ENCODE measurements at regions not wholly inside any gene's neighbourhood (a gene's known extent, or its start where the extent isn't known, plus 50 kb on each side); places are given as distances from the start of the nearest gene placed in this dataset.

DNA sequence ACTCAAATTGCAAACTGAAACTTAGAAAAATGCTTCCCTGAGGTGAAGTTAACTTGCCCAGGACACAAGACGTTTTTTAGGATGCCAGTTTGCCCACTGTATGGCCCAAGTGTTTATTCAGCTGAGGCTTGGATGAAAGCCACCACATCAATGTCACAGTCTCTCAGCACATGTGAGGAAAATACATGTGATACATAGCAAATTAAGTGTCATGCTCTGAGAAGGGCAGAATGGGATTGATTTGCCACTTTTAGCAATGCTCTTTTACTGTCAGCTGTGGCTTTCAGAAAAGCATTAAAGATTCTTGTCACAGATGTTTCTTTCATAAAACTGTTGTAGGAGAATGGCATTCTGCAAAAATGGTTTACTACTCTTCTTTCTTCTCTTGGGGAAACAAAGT lies 165.5 kb downstream of the ZIC1 start:
- WGBS, 2 donors = 42 to 77% methylated on average over 1 of the region's 1 CpG
- H3K27me3 ChIP-seq = no peaks in the 10 kb centered on the region
- DNase-seq = no peak
- TF ChIP-seq POLR2A (IDR thresholded peaks at IDR 0.05) = no peak
- TF ChIP-seq CTCF (IDR thresholded peaks at IDR 0.05) = no peak
- no peaks in the 10 kb centered on the region for H3K9me3 ChIP-seq
- H3K4me1 ChIP-seq = no peaks in the 10 kb centered on the region
- intact Hi-C loops (cut with DNase I; ENCODE audit: low total_unique reads) = no loop called here
- H3K4me3 ChIP-seq = no peak overlapping the region
- no peaks in the 10 kb centered on the region for H3K36me3 ChIP-seq (ENCODE audit: low read depth, missing control alignments)
- H3K27ac ChIP-seq = no peak overlapping the region

GRCh38 chr3:147575391-147575790 lies 166.2 kb downstream of the ZIC1 start:
- intact Hi-C loops (cut with DNase I; ENCODE audit: low total_unique reads) = no loop called here
- no peaks in the 10 kb centered on the region for H3K27me3 ChIP-seq
- DNase-seq = no peak
- TF ChIP-seq CTCF (IDR thresholded peaks at IDR 0.05) = no peak
- TF ChIP-seq POLR2A (IDR thresholded peaks at IDR 0.05) = no peak
- 90 to 91% methylated on average over 2 of the region's 2 CpGs for WGBS, 2 donors
- no peaks in the 10 kb centered on the region for H3K9me3 ChIP-seq
- no peaks in the 10 kb centered on the region for H3K4me1 ChIP-seq
- H3K27ac ChIP-seq = no peak overlapping the region
- H3K36me3 ChIP-seq (ENCODE audit: low read depth, missing control alignments) = no peaks in the 10 kb centered on the region
- H3K4me3 ChIP-seq = no peak overlapping the region

DNA sequence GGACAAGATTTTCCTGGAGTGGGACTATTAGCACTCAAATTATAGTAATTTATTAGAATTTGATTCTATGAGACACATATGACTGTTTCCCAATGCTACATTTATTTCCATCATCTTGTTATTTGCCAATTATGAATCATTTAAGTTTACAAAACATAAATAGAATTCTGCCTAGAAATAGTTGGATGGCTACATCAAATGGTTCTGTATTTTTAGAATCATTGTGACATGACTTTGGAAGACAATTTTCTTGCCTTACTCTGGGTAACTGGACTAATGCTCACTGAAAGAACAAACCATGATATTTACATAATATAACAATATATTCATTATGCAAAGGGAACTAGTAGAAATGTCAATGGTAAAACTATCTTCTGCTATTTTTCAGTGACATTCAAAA lies 173.5 kb downstream of the ZIC1 start:
- H3K27me3 ChIP-seq = no peaks in the 10 kb centered on the region
- H3K4me3 ChIP-seq = no peak overlapping the region
- intact Hi-C loops (cut with DNase I; ENCODE audit: low total_unique reads) = no loop called here
- no peak overlapping the region for H3K27ac ChIP-seq
- no peak for DNase-seq
- no peaks in the 10 kb centered on the region for H3K4me1 ChIP-seq
- no peak for TF ChIP-seq CTCF (IDR thresholded peaks at IDR 0.05)
- no peak for TF ChIP-seq POLR2A (IDR thresholded peaks at IDR 0.05)
- H3K9me3 ChIP-seq = no peaks in the 10 kb centered on the region
- no peaks in the 10 kb centered on the region for H3K36me3 ChIP-seq (ENCODE audit: low read depth, missing control alignments)

DNA sequence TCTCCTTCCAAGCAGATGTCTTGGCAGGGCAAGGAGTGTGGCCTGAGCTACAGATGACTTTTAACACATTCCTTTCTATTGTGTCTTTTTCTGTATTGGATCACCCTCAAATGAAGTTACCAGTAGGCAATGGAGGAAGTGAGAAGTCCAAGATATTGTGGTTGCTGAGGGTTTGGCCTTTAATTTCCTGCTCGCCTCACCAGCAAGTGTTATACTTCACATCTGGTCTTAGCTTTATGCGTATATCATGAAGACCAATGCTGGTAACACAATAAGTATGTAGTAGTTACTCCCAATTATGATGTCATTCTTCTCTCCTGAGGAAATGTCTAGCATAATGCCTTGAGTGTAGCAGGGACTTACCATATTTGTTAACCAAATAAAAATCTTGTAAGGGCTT lies 179.9 kb downstream of the ZIC1 start:
- DNase-seq = no peak
- H3K36me3 ChIP-seq (ENCODE audit: low read depth, missing control alignments) = no peaks in the 10 kb centered on the region
- no peaks in the 10 kb centered on the region for H3K4me1 ChIP-seq
- no peak overlapping the region for H3K4me3 ChIP-seq
- intact Hi-C loops (cut with DNase I; ENCODE audit: low total_unique reads) = no loop called here
- H3K27me3 ChIP-seq = no peaks in the 10 kb centered on the region
- TF ChIP-seq POLR2A (IDR thresholded peaks at IDR 0.05) = no peak
- TF ChIP-seq CTCF (IDR thresholded peaks at IDR 0.05) = no peak
- no peaks in the 10 kb centered on the region for H3K9me3 ChIP-seq
- no peak overlapping the region for H3K27ac ChIP-seq
- 89 to 95% methylated on average over 2 of the region's 2 CpGs for WGBS, 2 donors

DNA sequence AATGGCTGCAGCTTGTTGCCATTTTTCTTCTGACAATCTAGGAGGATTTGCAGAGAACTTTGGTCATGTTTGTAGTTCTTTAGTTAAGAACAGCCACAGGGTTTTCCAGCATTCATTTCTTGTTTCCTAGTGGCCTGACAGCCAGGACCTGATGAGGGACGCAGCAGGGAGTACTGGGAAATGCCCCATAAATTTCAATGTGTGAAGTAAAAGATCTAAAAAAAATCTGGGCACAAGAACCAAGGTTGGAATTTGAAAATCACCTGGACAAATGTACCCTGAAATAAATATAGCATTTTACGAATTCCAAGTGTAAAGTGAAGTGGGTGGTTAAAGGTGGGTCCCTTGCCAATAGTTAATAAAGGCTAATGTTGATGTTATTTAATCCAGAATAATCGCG lies 195.0 kb downstream of the ZIC1 start:
- Histone ChIP-seq H3K27ac (no peak overlapping the region), H3K9me3 (no peaks in the 10 kb centered on the region), H3K4me3 (no peak overlapping the region), H3K27me3 (no peaks in the 10 kb centered on the region), H3K4me1 (no peaks in the 10 kb centered on the region), H3K36me3 (ENCODE audit: low read depth, missing control alignments) (no peaks in the 10 kb centered on the region)
- 89 to 92% methylated on average over 4 of the region's 4 CpGs for WGBS, 2 donors
- TF ChIP-seq POLR2A (IDR thresholded peaks at IDR 0.05) (no peak), CTCF (IDR thresholded peaks at IDR 0.05) (no peak)
- DNase-seq = no peak
- intact Hi-C loops (cut with DNase I; ENCODE audit: low total_unique reads) = no loop called here
